Activated T-cell treated with anti-CD3 and anti-CD28 coated beads, Interleukin-2, amount 50 U/mL, for 48 hours (primary cell): ENCODE measurements at regions not wholly inside any gene's neighbourhood (a gene's known extent, or its start where the extent isn't known, plus 50 kb on each side); places are given as distances from the start of the nearest gene placed in this dataset.

ENCODE experiments used
- DNase-seq, 2 experiments: peaks; one replicate each; pipeline ENCODE4 v3.0.0-alpha.2; 2020

- DNase-seq, result no peak
Observed at GRCh38 chr6:154885214-154885613, 109.9 kb upstream of the TIAM2 start.

GRCh38 chr6:154886016-154886415 lies 109.1 kb upstream of the TIAM2 start:
- no peak for DNase-seq

GRCh38 chr6:154886471-154886870 lies 108.6 kb upstream of the TIAM2 start:
- DNase-seq, result no peak

- no peak for DNase-seq
Observed at GRCh38 chr6:154887051-154887450, 108.1 kb upstream of the TIAM2 start.

GRCh38 chr6:154888421-154889295 lies 106.5 kb upstream of the TIAM2 start:
- no peak for DNase-seq

- DNase-seq, result peak in 1 of 2 experiments; percentile 20
Observed at GRCh38 chr6:154890874-154891273, 104.2 kb upstream of the TIAM2 start.

- no peak for DNase-seq
Observed at GRCh38 chr6:154891901-154892300, 103.2 kb upstream of the TIAM2 start.

GRCh38 chr6:154893917-154894316 lies 101.2 kb upstream of the TIAM2 start:
- no peak for DNase-seq

GRCh38 chr6:154894902-154895301 lies 100.2 kb upstream of the TIAM2 start:
- no peak for DNase-seq

GRCh38 chr6:154895841-154896240 lies 99.3 kb upstream of the TIAM2 start:
- no peak for DNase-seq

GRCh38 chr6:154898821-154899220 lies 96.3 kb upstream of the TIAM2 start:
- no peak for DNase-seq

GRCh38 chr6:154899824-154900463 lies 95.2 kb upstream of the TIAM2 start:
- DNase-seq, result no peak

GRCh38 chr6:154901876-154902552 lies 93.1 kb upstream of the TIAM2 start:
- DNase-seq, result no peak

- no peak for DNase-seq
Observed at GRCh38 chr6:154907291-154907690, 87.8 kb upstream of the TIAM2 start.

GRCh38 chr6:154908723-154909122 lies 86.4 kb upstream of the TIAM2 start:
- DNase-seq, result no peak

GRCh38 chr6:154909311-154909710 lies 85.8 kb upstream of the TIAM2 start:
- no peak for DNase-seq

- no peak for DNase-seq
Observed at GRCh38 chr6:154909821-154910220, 85.3 kb upstream of the TIAM2 start.

GRCh38 chr6:154914288-154914687 lies 80.8 kb upstream of the TIAM2 start:
- no peak for DNase-seq

GRCh38 chr6:154916857-154917256 lies 78.3 kb upstream of the TIAM2 start:
- DNase-seq, result no peak

- DNase-seq, result no peak
Observed at GRCh38 chr6:154917941-154918340, 77.2 kb upstream of the TIAM2 start.

- DNase-seq, result no peak
Observed at GRCh38 chr6:154919806-154920205, 75.3 kb upstream of the TIAM2 start.

GRCh38 chr6:154920495-154921200 lies 74.5 kb upstream of the TIAM2 start:
- no peak for DNase-seq

GRCh38 chr6:154921482-154921881 lies 73.6 kb upstream of the TIAM2 start:
- no peak for DNase-seq
